OCI-LY7 (cell line): ENCODE measurements at regions not wholly inside any gene's neighbourhood (a gene's known extent, or its start where the extent isn't known, plus 50 kb on each side); places are given as distances from the start of the nearest gene placed in this dataset.

Experiments
- BruUV-seq: library from RNA; stranded (reverse); fragments of 400-500 nt; replicated peaks from 2 replicates; lab custom pipeline; 2021; lab: Mats Ljungman, UMichigan
- CTCF ChIA-PET: fragments of 300-600 bp; sonication (Branson Sonifier 250); formaldehyde crosslinking; loops from one replicate; lab custom pipeline; 2022; ENCODE audit warnings: antibody characterized with exemption; ENCODE audit not compliant: unreplicated experiment; lab: Charles Lee
- POLR2A ChIA-PET: fragments of 300-600 bp; sonication (Branson Sonifier 250); formaldehyde crosslinking; loops from one replicate; lab custom pipeline; 2022; ENCODE audit warnings: antibody characterized with exemption; lab: Charles Lee
- DNase-seq: peaks from one replicate; pipeline ENCODE4 v3.0.0-alpha.2; 2015; ENCODE audit warnings: low spot score
- H2AFZ ChIP-seq: fragments of 200-600 bp; sonication (generic), shearing (Covaris generic); 2 replicates; pipeline ENCODE4 v1.6.1; 2014; ENCODE audit warnings: mild to moderate bottlenecking, antibody characterized with exemption, low read length, moderate library complexity
- H3K27ac ChIP-seq: fragments of 200-600 bp; sonication (generic); 2 replicates; pipeline ENCODE4 v1.5.1; 2014; ENCODE audit warnings: mixed run types, low read depth, mild to moderate bottlenecking, moderate library complexity, low read length, inconsistent platforms; ENCODE audit not compliant: poor library complexity, severe bottlenecking
- H3K36me3 ChIP-seq: fragments of 200-600 bp; sonication (generic); 2 replicates; pipeline ENCODE4 v1.6.1; 2014; ENCODE audit warnings: mild to moderate bottlenecking, antibody characterized with exemption, low read length, moderate library complexity, mixed read lengths; ENCODE audit not compliant: insufficient read depth
- H3K4me1 ChIP-seq: fragments of 200-600 bp; sonication (generic); 2 replicates; pipeline ENCODE4 v1.5.1; 2014; ENCODE audit warnings: mild to moderate bottlenecking, low read length; ENCODE audit not compliant: insufficient read depth, poor library complexity, severe bottlenecking
- H3K4me2 ChIP-seq: fragments of 200-600 bp; sonication (generic); 2 replicates; pipeline ENCODE4 v1.6.1; 2014; ENCODE audit warnings: mild to moderate bottlenecking, low read length
- H3K4me3 ChIP-seq: fragments of 200-600 bp; sonication (generic); 2 replicates; pipeline ENCODE4 v1.5.1; 2014; ENCODE audit warnings: mild to moderate bottlenecking, low read depth, low read length; ENCODE audit not compliant: poor library complexity, severe bottlenecking
- H3K79me2 ChIP-seq: fragments of 200-600 bp; sonication (generic); 2 replicates; pipeline ENCODE4 v1.6.1; 2016; ENCODE audit warnings: low read depth, mild to moderate bottlenecking, low read length, moderate library complexity, mixed read lengths; ENCODE audit not compliant: insufficient read depth
- H3K9me2 ChIP-seq: fragments of 200-600 bp; sonication (generic); 2 replicates; pipeline ENCODE4 v1.6.1; 2016; ENCODE audit warnings: mild to moderate bottlenecking, low read length, mixed read lengths; ENCODE audit not compliant: insufficient read depth
- H3K9me3 ChIP-seq: fragments of 200-600 bp; sonication (generic); 2 replicates; pipeline ENCODE4 v1.6.1; 2014; ENCODE audit warnings: mild to moderate bottlenecking, mixed run types, low read length, mixed read lengths
- H4K20me1 ChIP-seq: fragments of 200-600 bp; sonication (generic); 2 replicates; pipeline ENCODE4 v1.6.1; 2014; ENCODE audit warnings: mild to moderate bottlenecking, antibody characterized with exemption, low read length, moderate library complexity, mixed read lengths; ENCODE audit not compliant: insufficient read depth
- EZH2phosphoT487 ChIP-seq: fragments of 200-600 bp; sonication (generic); IDR thresholded peaks from 2 replicates; pipeline ENCODE4 v1.6.1; 2018; ENCODE audit warnings: low read depth, borderline replicate concordance, mild to moderate bottlenecking, mixed run types, antibody characterized with exemption, low read length, moderate library complexity, mixed read lengths
- intact Hi-C: fragments of 100-400 bp; cut with micrococcal nuclease; formaldehyde crosslinking; loops from one replicate; pipeline ENCODE4 v1.10.0; 2022; ENCODE audit not compliant: unreplicated experiment
- TF ChIP-seq, protein P1 (sequence below): fragments of 200-600 bp; sonication (generic); conservative IDR thresholded peaks from 2 replicates; pipeline ENCODE4 v1.5.1; 2014; ENCODE audit warnings: mild to moderate bottlenecking, antibody characterized with exemption, low read length, moderate library complexity, mixed read lengths

DNA sequence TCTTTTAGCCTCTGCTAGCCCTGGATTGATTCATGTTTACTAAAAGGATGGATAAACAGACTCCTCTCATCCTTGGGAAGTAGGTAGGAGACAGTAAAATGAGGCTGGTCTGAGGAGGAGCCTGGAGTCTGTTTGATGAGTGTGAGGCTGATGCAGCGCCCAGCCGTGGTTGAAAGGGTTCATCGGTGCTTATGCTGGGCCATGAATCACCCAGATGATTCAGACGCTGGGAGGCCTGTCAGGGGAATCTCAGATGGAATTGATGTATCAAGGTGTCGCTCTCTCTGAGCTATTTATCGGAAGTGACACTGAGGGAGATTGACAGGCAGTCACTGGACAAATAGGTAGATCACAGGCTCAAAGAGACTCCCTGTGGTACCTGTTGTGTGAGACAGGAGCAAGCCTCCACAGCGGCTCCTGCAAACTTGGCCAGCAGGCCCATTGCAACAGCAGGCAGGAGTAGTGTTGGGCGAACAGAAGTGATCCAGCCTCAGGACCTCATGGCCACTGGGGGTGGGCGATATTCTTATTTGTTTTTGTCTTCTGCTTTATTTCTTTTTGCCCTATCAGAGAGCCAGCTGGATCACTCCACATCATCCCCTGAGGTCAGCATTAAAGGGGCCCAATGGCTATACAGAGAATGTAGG lies 109.9 kb upstream of the CADM1 start:
- no TSS peak for BruUV-seq
- POLR2A ChIA-PET = interaction anchor here (0.6 kb wide), 1 partner anchor 28 kb away, joined by 6 read pairs; no protein-coding TSS in a partner anchor

GRCh38 chr11:115613004-115613403 lies 108.8 kb upstream of the CADM1 start:
- no peak overlapping the region for H3K27ac ChIP-seq
- CTCF ChIA-PET = no interaction called here
- no peak overlapping the region for H2AFZ ChIP-seq
- no peaks in the 10 kb centered on the region for H3K9me2 ChIP-seq
- BruUV-seq = no TSS peak
- POLR2A ChIA-PET = no interaction called here
- H3K4me3 ChIP-seq = no peak overlapping the region
- DNase-seq = no peak
- H3K4me1 ChIP-seq = no peaks in the 10 kb centered on the region
- intact Hi-C loops = no loop called here
- no peaks in the 10 kb centered on the region for H3K79me2 ChIP-seq
- H3K36me3 ChIP-seq = no peaks in the 10 kb centered on the region
- no peaks in the 10 kb centered on the region for H4K20me1 ChIP-seq
- H3K9me3 ChIP-seq = no peaks in the 10 kb centered on the region
- H3K4me2 ChIP-seq = no peak overlapping the region
- TF ChIP-seq, protein P1, sequence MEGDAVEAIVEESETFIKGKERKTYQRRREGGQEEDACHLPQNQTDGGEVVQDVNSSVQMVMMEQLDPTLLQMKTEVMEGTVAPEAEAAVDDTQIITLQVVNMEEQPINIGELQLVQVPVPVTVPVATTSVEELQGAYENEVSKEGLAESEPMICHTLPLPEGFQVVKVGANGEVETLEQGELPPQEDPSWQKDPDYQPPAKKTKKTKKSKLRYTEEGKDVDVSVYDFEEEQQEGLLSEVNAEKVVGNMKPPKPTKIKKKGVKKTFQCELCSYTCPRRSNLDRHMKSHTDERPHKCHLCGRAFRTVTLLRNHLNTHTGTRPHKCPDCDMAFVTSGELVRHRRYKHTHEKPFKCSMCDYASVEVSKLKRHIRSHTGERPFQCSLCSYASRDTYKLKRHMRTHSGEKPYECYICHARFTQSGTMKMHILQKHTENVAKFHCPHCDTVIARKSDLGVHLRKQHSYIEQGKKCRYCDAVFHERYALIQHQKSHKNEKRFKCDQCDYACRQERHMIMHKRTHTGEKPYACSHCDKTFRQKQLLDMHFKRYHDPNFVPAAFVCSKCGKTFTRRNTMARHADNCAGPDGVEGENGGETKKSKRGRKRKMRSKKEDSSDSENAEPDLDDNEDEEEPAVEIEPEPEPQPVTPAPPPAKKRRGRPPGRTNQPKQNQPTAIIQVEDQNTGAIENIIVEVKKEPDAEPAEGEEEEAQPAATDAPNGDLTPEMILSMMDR = no peak
- TF ChIP-seq EZH2phosphoT487 = no peak

More for the DNA sequence above, 109.9 kb upstream of the CADM1 start:
- H3K27ac ChIP-seq = no peak overlapping the region
- no peaks in the 10 kb centered on the region for H3K79me2 ChIP-seq
- no peaks in the 10 kb centered on the region for H3K4me1 ChIP-seq
- H3K36me3 ChIP-seq = no peaks in the 10 kb centered on the region
- CTCF ChIA-PET = interaction anchor here (0.6 kb wide), 1 partner anchor 289 kb away, joined by 3 read pairs; no protein-coding TSS in a partner anchor
- H2AFZ ChIP-seq = no peak overlapping the region
- no peak for DNase-seq
- intact Hi-C loops = no loop called here
- TF ChIP-seq EZH2phosphoT487 = no peak
- TF ChIP-seq, protein P1 = no peak
- H3K4me3 ChIP-seq = no peak overlapping the region
- no peaks in the 10 kb centered on the region for H4K20me1 ChIP-seq
- no peak overlapping the region for H3K4me2 ChIP-seq
- no peaks in the 10 kb centered on the region for H3K9me3 ChIP-seq
- H3K9me2 ChIP-seq = no peaks in the 10 kb centered on the region

DNA sequence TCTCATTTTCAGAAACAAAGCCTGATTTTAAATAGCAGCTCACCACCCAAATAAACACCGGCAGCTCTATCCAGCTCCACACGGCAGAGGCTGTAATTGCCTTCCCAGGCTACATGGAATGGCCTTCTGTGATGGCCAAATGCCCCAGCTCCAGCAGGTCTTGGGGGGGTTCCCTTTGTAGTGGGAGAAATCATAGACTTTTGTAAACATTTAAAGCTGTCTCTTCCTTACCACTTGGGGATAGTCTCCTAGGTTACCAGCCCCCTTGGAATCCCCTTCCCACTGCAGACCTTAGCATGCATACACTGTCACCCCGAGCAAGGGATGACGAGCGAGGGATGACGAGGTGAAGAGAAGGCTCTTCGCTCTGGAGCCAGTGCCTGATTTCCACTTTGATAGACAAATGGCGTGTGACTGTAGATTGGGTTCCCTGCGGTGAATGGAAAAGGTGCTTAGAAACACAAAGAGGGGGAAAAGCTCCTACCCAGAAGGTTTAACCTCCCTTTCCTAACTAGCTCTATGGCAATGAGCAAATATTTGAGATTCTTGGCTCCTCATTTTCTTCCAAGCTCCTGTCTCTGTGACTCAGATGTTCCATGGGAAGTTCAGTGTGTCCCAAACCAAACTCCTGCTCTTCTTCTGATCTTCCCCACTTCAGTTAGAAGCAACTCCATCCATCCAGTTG lies 108.0 kb upstream of the CADM1 start:
- no peak for DNase-seq
- intact Hi-C loops = no loop called here

More for the DNA sequence above, 108.0 kb upstream of the CADM1 start:
- ChIA-PET CTCF (no interaction called here), POLR2A (interaction anchor here (0.5 kb wide), 1 partner anchor 9 kb away, joined by 8 read pairs; no protein-coding TSS in a partner anchor)
- no peaks in the 10 kb centered on the region for H3K79me2 ChIP-seq
- H3K9me2 ChIP-seq = no peaks in the 10 kb centered on the region
- no peaks in the 10 kb centered on the region for H3K9me3 ChIP-seq
- H3K27ac ChIP-seq = no peak overlapping the region
- no peak overlapping the region for H3K4me2 ChIP-seq
- TF ChIP-seq, protein P1 = no peak
- no peak for TF ChIP-seq EZH2phosphoT487
- no peaks in the 10 kb centered on the region for H3K4me1 ChIP-seq
- no peak overlapping the region for H2AFZ ChIP-seq
- H4K20me1 ChIP-seq = no peaks in the 10 kb centered on the region
- H3K36me3 ChIP-seq = no peaks in the 10 kb centered on the region
- BruUV-seq = no TSS peak
- H3K4me3 ChIP-seq = no peak overlapping the region
